ENCODE measurements at regions not wholly inside any gene's neighbourhood (a gene's known extent, or its start where the extent isn't known, plus 50 kb on each side); places are given as distances from the start of the nearest gene placed in this dataset.

DNA sequence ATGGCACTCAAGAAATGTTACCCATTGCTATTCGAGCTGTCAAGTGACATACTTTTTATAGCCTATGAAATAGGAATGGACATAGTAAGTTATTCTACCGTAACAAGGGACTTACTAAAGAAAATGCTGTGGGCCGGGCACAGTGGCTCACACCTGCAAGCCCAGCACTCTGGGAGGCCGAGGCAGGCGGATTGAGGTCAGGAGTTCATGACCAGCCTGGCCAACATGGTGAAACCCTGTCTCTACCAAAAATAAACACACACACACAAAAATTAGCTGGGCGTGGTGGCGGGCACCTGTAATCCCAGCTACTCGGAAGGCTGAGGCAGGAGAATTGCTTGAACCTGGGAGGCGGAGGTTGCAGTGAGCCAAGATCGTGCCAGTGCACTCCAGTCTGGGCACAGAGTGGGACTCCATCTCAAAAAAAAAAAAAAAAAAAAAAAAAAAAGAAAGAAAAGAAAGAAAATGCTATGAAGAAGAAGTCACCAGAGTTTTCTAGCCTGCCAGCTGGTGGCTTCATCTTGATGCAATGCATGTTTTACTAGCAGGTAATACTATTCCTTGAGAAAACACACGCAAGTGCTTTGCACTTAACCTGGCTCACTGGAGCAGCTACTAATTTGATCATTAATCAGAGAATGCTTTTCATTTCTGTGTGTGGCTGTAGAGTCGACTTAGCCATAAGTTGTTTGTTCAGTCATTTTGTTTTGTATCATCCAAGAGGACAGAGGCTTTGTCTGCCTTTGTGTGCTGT lies 166.7 kb upstream of the MYL2 start:
- TF ChIP-seq CTCF (conservative IDR thresholded peaks at IDR 0.05) (no peak), ZFX (IDR thresholded peaks at IDR 0.05) (no peak)
